ENCODE measurements at regions not wholly inside any gene's neighbourhood (a gene's known extent, or its start where the extent isn't known, plus 50 kb on each side); places are given as distances from the start of the nearest gene placed in this dataset.

DNA sequence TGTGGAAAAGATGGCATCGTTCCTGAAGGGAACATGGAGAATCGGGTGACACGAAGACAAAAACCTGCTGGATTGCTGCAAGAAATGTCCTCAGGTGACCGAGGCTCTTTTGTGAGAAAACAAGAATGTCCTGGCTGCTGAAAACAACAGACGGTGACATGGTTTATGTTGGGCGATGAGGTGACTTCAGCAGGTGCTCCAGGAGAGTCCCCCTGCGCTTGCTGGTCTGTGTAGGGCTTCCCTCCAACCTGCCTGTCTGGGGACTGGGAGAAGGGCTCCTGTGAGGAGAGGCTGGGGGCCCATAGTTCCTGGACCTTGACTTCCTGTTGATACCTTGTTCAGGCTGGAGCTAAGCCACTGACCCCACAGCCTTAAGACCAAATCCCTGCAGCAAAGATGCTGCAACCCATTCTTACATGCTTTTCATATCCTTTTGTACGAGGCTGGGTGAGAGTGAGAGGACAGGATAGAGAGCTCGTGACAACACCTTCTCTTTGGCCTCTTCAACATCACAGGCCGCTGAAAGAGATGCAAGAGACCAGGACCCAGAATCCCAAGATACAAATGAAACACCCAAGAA, 134.8 kb downstream of the CD83 start:
- DNase-seq: no peak
- intact Hi-C loops (cut with DNase I; ENCODE audit: low total_unique reads) (no loop called here), in situ Hi-C loops (cut with MboI; ENCODE audit: low sequenced_read_pairs in 4 of 4) (no loop called here)
- H3K9me3 ChIP-seq: no peaks in the 10 kb centered on the region
- no peaks in the 10 kb centered on the region for H3K27me3 ChIP-seq
- H3K4me1 ChIP-seq: no peaks in the 10 kb centered on the region
- H3K4me3 ChIP-seq: no peak overlapping the region
- no peak for ATAC-seq
- no peak overlapping the region for H3K27ac ChIP-seq
- no peaks in the 10 kb centered on the region for H3K36me3 ChIP-seq
- TF ChIP-seq POLR2A (IDR thresholded peaks at IDR 0.05): no peak
- TF ChIP-seq, protein P1, sequence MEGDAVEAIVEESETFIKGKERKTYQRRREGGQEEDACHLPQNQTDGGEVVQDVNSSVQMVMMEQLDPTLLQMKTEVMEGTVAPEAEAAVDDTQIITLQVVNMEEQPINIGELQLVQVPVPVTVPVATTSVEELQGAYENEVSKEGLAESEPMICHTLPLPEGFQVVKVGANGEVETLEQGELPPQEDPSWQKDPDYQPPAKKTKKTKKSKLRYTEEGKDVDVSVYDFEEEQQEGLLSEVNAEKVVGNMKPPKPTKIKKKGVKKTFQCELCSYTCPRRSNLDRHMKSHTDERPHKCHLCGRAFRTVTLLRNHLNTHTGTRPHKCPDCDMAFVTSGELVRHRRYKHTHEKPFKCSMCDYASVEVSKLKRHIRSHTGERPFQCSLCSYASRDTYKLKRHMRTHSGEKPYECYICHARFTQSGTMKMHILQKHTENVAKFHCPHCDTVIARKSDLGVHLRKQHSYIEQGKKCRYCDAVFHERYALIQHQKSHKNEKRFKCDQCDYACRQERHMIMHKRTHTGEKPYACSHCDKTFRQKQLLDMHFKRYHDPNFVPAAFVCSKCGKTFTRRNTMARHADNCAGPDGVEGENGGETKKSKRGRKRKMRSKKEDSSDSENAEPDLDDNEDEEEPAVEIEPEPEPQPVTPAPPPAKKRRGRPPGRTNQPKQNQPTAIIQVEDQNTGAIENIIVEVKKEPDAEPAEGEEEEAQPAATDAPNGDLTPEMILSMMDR (IDR thresholded peaks at IDR 0.05 in 4 of 5, conservative IDR thresholded peaks at IDR 0.05 in 1 of 5): no peak

DNA sequence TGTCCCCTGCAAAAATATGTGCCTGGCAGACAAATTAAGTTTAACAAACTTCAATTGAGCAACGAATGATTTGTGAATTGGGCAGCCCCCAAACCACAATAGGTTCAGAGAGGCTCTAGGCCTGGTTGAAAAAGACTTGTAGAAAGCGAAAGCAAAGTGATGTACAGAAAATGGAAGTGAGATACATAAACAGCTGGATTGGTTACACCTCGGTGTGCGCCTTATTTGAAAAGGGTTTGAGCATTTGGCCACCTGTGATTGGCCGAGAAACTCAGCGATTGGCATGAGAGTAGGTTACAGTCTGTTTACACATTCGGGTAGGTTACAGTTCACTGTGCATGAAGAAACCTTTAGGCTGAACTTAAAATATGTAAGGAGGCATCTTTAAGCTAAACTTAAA, 136.9 kb downstream of the CD83 start:
- H3K9me3 ChIP-seq: no peaks in the 10 kb centered on the region
- no peak overlapping the region for H3K27ac ChIP-seq
- no peak overlapping the region for H3K4me3 ChIP-seq
- intact Hi-C loops (cut with DNase I; ENCODE audit: low total_unique reads) (no loop called here), in situ Hi-C loops (cut with MboI; ENCODE audit: low sequenced_read_pairs in 4 of 4) (no loop called here)
- H3K27me3 ChIP-seq: no peaks in the 10 kb centered on the region
- H3K36me3 ChIP-seq: no peaks in the 10 kb centered on the region
- TF ChIP-seq, protein P1 (IDR thresholded peaks at IDR 0.05 in 4 of 5, conservative IDR thresholded peaks at IDR 0.05 in 1 of 5): no peak
- no peak for TF ChIP-seq POLR2A (IDR thresholded peaks at IDR 0.05)
- ATAC-seq (no peak), DNase-seq (no peak)
- H3K4me1 ChIP-seq: no peaks in the 10 kb centered on the region

DNA sequence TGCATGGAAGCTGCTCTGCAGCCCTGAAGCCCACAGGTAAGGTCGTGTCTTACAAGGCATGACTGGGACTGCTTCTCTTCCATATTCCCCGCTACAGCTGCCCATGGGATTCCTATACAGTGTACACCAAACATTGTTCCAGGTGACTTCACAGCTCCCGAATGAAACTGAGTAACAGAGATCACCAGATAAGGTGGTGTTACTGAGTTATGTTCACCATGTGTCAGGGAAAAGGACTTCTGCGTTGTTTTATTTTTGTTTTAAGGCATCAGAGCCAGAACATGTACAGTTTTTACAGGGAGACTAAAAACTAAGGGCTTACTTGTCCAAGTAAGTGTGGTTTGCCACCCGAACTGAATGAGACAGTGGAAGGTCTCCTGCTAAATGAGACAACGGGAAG, 138.3 kb downstream of the CD83 start:
- intact Hi-C loops (cut with DNase I; ENCODE audit: low total_unique reads): no loop called here
- in situ Hi-C loops (cut with MboI; ENCODE audit: low sequenced_read_pairs in 4 of 4): no loop called here
- Histone ChIP-seq H3K4me1 (no peaks in the 10 kb centered on the region), H3K27ac (no peak overlapping the region), H3K4me3 (no peak overlapping the region), H3K27me3 (no peaks in the 10 kb centered on the region), H3K36me3 (no peaks in the 10 kb centered on the region), H3K9me3 (no peaks in the 10 kb centered on the region)
- ATAC-seq (no peak), DNase-seq (no peak)
- TF ChIP-seq, protein P1 (IDR thresholded peaks at IDR 0.05 in 4 of 5, conservative IDR thresholded peaks at IDR 0.05 in 1 of 5): no peak
- no peak for TF ChIP-seq POLR2A (IDR thresholded peaks at IDR 0.05)

DNA sequence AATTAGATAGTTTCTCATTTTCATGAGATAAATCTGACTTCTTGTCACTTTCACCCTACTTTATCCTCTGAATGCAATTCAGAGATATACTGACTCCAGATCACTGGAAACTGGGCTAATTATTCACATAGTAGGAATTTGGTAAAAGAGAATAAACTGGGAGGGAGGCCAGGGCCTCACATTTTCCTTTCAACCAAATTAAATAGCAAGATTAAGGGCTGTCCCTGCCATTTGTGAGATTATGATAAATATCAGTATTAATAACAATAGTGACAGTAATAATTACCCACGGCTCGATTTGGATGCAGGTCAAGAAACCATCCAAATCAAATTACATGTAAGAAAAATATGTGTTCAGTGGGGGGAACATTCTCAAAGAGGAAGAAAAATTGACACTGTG, 140.5 kb downstream of the CD83 start:
- no peaks in the 10 kb centered on the region for H3K9me3 ChIP-seq
- no peak for TF ChIP-seq POLR2A (IDR thresholded peaks at IDR 0.05)
- TF ChIP-seq, protein P1 (IDR thresholded peaks at IDR 0.05 in 4 of 5, conservative IDR thresholded peaks at IDR 0.05 in 1 of 5): no peak
- DNase-seq: no peak
- no peak overlapping the region for H3K4me3 ChIP-seq
- intact Hi-C loops (cut with DNase I; ENCODE audit: low total_unique reads): no loop called here
- no peaks in the 10 kb centered on the region for H3K4me1 ChIP-seq
- in situ Hi-C loops (cut with MboI; ENCODE audit: low sequenced_read_pairs in 4 of 4): no loop called here
- no peaks in the 10 kb centered on the region for H3K27me3 ChIP-seq
- no peak overlapping the region for H3K27ac ChIP-seq
- no peaks in the 10 kb centered on the region for H3K36me3 ChIP-seq
- no peak for ATAC-seq
